ENCODE measurements at regions not wholly inside any gene's neighbourhood (a gene's known extent, or its start where the extent isn't known, plus 50 kb on each side); places are given as distances from the start of the nearest gene placed in this dataset.

- no peak for TF ChIP-seq POLR2A (IDR thresholded peaks at IDR 0.05)
- TF ChIP-seq CTCF (IDR thresholded peaks at IDR 0.05) = no peak
- no peak for TF ChIP-seq POLR2AphosphoS5 (IDR thresholded peaks at IDR 0.05)
Measured at GRCh38 chr15:97806766-97807165, 153.7 kb upstream of the ARRDC4 start.

Measured in breast epithelium (tissue), 3 donors.